DOHH2 (cell line): ENCODE measurements at regions not wholly inside any gene's neighbourhood (a gene's known extent, or its start where the extent isn't known, plus 50 kb on each side); places are given as distances from the start of the nearest gene placed in this dataset.

ENCODE experiments used
- H3F3A ChIP-seq: fragments of 200-600 bp; sonication (generic), shearing (Covaris generic); 2 replicates; pipeline ENCODE4 v1.6.0; 2016; ENCODE audit warnings: antibody characterized with exemption, mild to moderate bottlenecking; ENCODE audit not compliant: control insufficient read depth, insufficient read depth
- H3K27ac ChIP-seq: fragments of 200-600 bp; sonication (generic); 2 replicates; pipeline ENCODE4 v1.5.1; 2014; ENCODE audit warnings: low read depth, mild to moderate bottlenecking, low read length, moderate library complexity
- H3K27me3 ChIP-seq: fragments of 200-600 bp; sonication (generic); 2 replicates; pipeline ENCODE4 v1.6.1; 2014; ENCODE audit warnings: mild to moderate bottlenecking, low read length, mixed read lengths; ENCODE audit not compliant: control insufficient read depth
- H3K36me3 ChIP-seq: fragments of 200-600 bp; sonication (generic); 2 replicates; pipeline ENCODE4 v1.6.1; 2014; ENCODE audit warnings: mild to moderate bottlenecking, low read length, moderate library complexity, mixed read lengths; ENCODE audit not compliant: control insufficient read depth
- H3K4me1 ChIP-seq: fragments of 200-600 bp; sonication (generic); 2 replicates; pipeline ENCODE4 v1.6.1; 2014; ENCODE audit warnings: mild to moderate bottlenecking, low read length, mixed read lengths; ENCODE audit not compliant: control insufficient read depth
- H3K4me2 ChIP-seq: fragments of 200-600 bp; sonication (generic); 2 replicates; pipeline ENCODE4 v1.6.0; 2014; ENCODE audit warnings: mild to moderate bottlenecking, low read length, moderate library complexity
- H3K4me3 ChIP-seq: fragments of 200-600 bp; sonication (generic); 2 replicates; pipeline ENCODE4 v1.5.1; 2014; ENCODE audit warnings: mild to moderate bottlenecking, low read length, mixed read lengths
- H3K79me2 ChIP-seq: fragments of 200-600 bp; sonication (generic); 2 replicates; pipeline ENCODE4 v1.6.1; 2014; ENCODE audit warnings: mild to moderate bottlenecking, low read length, mixed read lengths; ENCODE audit not compliant: control insufficient read depth
- H3K9me2 ChIP-seq: fragments of 200-600 bp; sonication (generic); replicated peaks from 2 replicates; pipeline ENCODE4 v1.6.1; 2014; ENCODE audit warnings: mild to moderate bottlenecking, low read length, mixed read lengths; ENCODE audit not compliant: control insufficient read depth
- H3K9me3 ChIP-seq: fragments of 200-600 bp; sonication (generic); 2 replicates; pipeline ENCODE4 v1.6.1; 2014; ENCODE audit warnings: antibody characterized with exemption, low read length, mixed read lengths; ENCODE audit not compliant: control insufficient read depth, insufficient read depth
- H4K20me1 ChIP-seq: fragments of 200-600 bp; sonication (generic); 2 replicates; pipeline ENCODE4 v1.6.0; 2014; ENCODE audit warnings: low read depth, mild to moderate bottlenecking, antibody characterized with exemption, low read length, moderate library complexity; ENCODE audit not compliant: control insufficient read depth, insufficient read depth
- EZH2phosphoT487 ChIP-seq: fragments of 200-600 bp; sonication (generic); IDR thresholded peaks from 2 replicates; pipeline ENCODE4 v1.6.1; 2017; ENCODE audit warnings: borderline replicate concordance, mild to moderate bottlenecking, antibody characterized with exemption, low read length, moderate library complexity, mixed read lengths
- TF ChIP-seq, protein P1 (sequence below): fragments of 200-600 bp; sonication (generic); IDR thresholded peaks from one replicate; pipeline ENCODE4 v1.5.1; 2014; ENCODE audit warnings: antibody characterized with exemption, mild to moderate bottlenecking, low read depth, low read length; ENCODE audit not compliant: poor library complexity, severe bottlenecking

- H3K79me2 ChIP-seq, result peaks cover 5% of the 10 kb centered on the region
- no peaks in the 10 kb centered on the region for H3K27me3 ChIP-seq
- H4K20me1 ChIP-seq, result no peaks in the 10 kb centered on the region
Observed at GRCh38 chr12:4822572-4822971, 87.1 kb upstream of the KCNA1 start.

DNA sequence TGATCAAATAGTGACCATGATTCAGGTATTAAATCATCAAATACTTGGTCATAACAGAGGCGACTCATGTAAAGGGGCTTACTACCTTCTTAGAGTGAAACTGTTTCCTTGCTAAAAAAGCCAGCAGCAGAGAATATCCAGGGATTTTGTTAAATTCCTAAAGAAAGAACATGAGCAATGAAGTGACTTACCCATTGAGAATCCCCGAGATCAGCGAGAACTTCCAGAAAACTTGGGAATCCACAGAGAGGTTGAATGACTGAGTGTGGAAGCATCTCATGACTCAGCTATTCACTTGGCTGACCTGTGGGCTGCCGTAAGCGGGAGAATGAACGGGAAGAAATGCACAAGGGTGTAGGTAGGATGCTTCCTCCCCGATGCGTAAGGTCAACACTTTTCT is 85.3 kb upstream of the KCNA1 start:
- H3K27me3 ChIP-seq, result no peaks in the 10 kb centered on the region
- H3K79me2 ChIP-seq, result peaks cover 22% of the 10 kb centered on the region

More at GRCh38 chr12:4822572-4822971, 87.1 kb upstream of the KCNA1 start:
- Histone ChIP-seq H3K36me3 (peaks cover 36% of the 10 kb centered on the region), H3K4me1 (peaks cover 81% of the 10 kb centered on the region), H3K9me3 (no peaks in the 10 kb centered on the region), H3K4me2 (no peak overlapping the region), H3K4me3 (no peak overlapping the region), H3K9me2 (no peaks in the 10 kb centered on the region), H3F3A (peaks cover 4% of the 10 kb centered on the region), H3K27ac (no peak overlapping the region)
- TF ChIP-seq, protein P1, sequence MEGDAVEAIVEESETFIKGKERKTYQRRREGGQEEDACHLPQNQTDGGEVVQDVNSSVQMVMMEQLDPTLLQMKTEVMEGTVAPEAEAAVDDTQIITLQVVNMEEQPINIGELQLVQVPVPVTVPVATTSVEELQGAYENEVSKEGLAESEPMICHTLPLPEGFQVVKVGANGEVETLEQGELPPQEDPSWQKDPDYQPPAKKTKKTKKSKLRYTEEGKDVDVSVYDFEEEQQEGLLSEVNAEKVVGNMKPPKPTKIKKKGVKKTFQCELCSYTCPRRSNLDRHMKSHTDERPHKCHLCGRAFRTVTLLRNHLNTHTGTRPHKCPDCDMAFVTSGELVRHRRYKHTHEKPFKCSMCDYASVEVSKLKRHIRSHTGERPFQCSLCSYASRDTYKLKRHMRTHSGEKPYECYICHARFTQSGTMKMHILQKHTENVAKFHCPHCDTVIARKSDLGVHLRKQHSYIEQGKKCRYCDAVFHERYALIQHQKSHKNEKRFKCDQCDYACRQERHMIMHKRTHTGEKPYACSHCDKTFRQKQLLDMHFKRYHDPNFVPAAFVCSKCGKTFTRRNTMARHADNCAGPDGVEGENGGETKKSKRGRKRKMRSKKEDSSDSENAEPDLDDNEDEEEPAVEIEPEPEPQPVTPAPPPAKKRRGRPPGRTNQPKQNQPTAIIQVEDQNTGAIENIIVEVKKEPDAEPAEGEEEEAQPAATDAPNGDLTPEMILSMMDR, result no peak
- no peak for TF ChIP-seq EZH2phosphoT487

DNA sequence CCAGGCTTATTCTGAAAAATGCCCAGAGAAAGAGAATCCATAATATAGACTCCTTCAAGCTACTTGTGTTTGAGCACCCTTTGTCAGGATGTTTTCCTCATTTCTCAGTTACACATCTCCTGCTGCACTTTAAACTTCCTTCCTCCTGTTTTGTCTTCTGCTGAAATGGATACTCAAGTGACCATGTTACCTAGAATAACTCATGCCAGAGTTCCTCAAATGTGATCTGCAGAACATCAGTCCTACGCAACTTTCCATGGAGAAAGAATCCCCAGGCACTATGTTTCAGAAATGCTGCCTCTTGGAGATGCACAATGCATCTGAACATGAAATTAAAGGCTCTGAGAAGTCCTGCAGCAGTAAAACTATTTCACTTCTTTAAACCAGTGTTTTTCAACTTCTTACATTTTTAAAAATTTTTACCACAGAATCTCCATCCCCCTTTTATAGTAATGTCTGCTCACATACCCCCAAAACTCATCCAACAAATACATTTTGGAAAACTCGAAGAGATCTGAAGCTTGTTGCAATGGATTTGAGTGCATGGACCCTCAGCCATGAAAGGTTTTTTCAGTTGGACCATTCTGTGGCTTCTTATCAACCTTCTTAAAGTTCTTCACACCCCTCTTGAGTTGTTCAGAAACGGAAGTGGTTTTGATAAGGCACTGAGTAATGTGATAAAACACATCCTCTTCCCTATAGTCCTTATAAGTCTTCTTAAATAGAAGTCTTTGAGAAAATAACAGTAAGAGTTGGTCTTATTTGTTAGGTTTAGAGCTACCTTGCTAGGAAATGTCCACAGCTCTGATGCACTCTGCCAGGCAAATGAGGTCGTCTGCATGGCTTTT is 84.5 kb upstream of the KCNA1 start:
- H3K4me2 ChIP-seq, result peak overlapping the region; percentile 85
- H4K20me1 ChIP-seq, result no peaks in the 10 kb centered on the region
- no peaks in the 10 kb centered on the region for H3K27me3 ChIP-seq
- H3K9me3 ChIP-seq, result no peaks in the 10 kb centered on the region
- H3F3A ChIP-seq, result peaks cover 12% of the 10 kb centered on the region
- H3K79me2 ChIP-seq, result peaks cover 22% of the 10 kb centered on the region
- peaks cover 80% of the 10 kb centered on the region for H3K4me1 ChIP-seq
- H3K36me3 ChIP-seq, result peaks cover 44% of the 10 kb centered on the region
- TF ChIP-seq, protein P1, result no peak
- no peak for TF ChIP-seq EZH2phosphoT487
- H3K4me3 ChIP-seq, result peak overlapping the region; percentile 80
- no peaks in the 10 kb centered on the region for H3K9me2 ChIP-seq
- H3K27ac ChIP-seq, result peak overlapping the region; percentile 40

More for the DNA sequence above, 85.3 kb upstream of the KCNA1 start:
- no peaks in the 10 kb centered on the region for H3K9me3 ChIP-seq
- H4K20me1 ChIP-seq, result no peaks in the 10 kb centered on the region
- H3K9me2 ChIP-seq, result no peaks in the 10 kb centered on the region
- H3K4me1 ChIP-seq, result peaks cover 81% of the 10 kb centered on the region
- TF ChIP-seq EZH2phosphoT487, result no peak
- TF ChIP-seq, protein P1, result no peak
- H3F3A ChIP-seq, result peaks cover 4% of the 10 kb centered on the region
- H3K4me2 ChIP-seq, result peak overlapping the region; percentile 85
- H3K27ac ChIP-seq, result no peak overlapping the region
- H3K4me3 ChIP-seq, result no peak overlapping the region
- peaks cover 44% of the 10 kb centered on the region for H3K36me3 ChIP-seq
